HepG2 (cell line): ENCODE measurements at regions not wholly inside any gene's neighbourhood (a gene's known extent, or its start where the extent isn't known, plus 50 kb on each side); places are given as distances from the start of the nearest gene placed in this dataset.

Source experiments
- ATAC-seq: fragments of 200-7000 bp; cut with Tn5 transposase; 3 replicates; pipeline ENCODE4 v1.9.1; 2020; ENCODE audit warnings: mild to moderate bottlenecking, moderate library complexity
- BruUV-seq: library from RNA; stranded (reverse); fragments of 400-500 nt; replicated peaks from 2 replicates; lab custom pipeline; 2021; lab: Mats Ljungman, UMichigan
- CTCF ChIA-PET: fragments of 300-600 bp; formaldehyde crosslinking; extraction: SDS; loops from one replicate; lab custom pipeline; 2021; ENCODE audit warnings: low total read pairs, inconsistent platforms, low intra/inter-chr PET ratio; lab: Yijun Ruan, JAX
- POLR2A ChIA-PET: fragments of 350-600 bp; sonication (Branson Sonifier 250); formaldehyde crosslinking; loops from one replicate; lab custom pipeline; 2020; ENCODE audit warnings: antibody characterized with exemption, inconsistent platforms; lab: Yijun Ruan, JAX
- DNase-seq: peaks from one replicate; pipeline ENCODE4 v3.0.0-alpha.2; 2015; ENCODE audit warnings: low spot score
- FAIRE-seq: peaks from 3 replicates; lab custom pipeline; 2011; peaks lifted over from hg19 to GRCh38; lab: Jason Lieb, UNC
- H2AFZ ChIP-seq: one replicate; pipeline ENCODE4 v1.6.1; 2011; ENCODE audit warnings: low read length, inconsistent platforms
- H3K27ac ChIP-seq: fragments of 300-600 bp; 3 replicates; pipeline ENCODE4 v1.8.0; 2011; ENCODE audit warnings: mixed run types, mild to moderate bottlenecking, mixed read lengths, low read length, inconsistent platforms; ENCODE audit not compliant: insufficient read depth; ENCODE audit errors: extremely low read length
- H3K27me3 ChIP-seq, 2 experiments: fragments of 200-600 bp in 1 of 2; 2 replicates in 1 of 2; 3 replicates in 1 of 2; pipeline versions ENCODE4 v1.6.0 to v1.8.0; 2011; ENCODE audit warnings: low read length in 2 of 2, mild to moderate bottlenecking in 2 of 2, moderate library complexity in 2 of 2, inconsistent platforms in 1 of 2; ENCODE audit not compliant: insufficient read depth in 2 of 2, control insufficient read depth in 1 of 2
- H3K36me3 ChIP-seq, 2 experiments: fragments of 200-600 bp in 1 of 2; replicated peaks in 1 of 2; 2 replicates in 1 of 2; 3 replicates in 1 of 2; pipeline versions ENCODE4 v1.5.1 to v1.8.0; 2011; ENCODE audit warnings: low read length in 2 of 2, inconsistent platforms in 1 of 2; ENCODE audit not compliant: insufficient read depth in 2 of 2, control insufficient read depth in 1 of 2
- H3K4me1 ChIP-seq: 2 replicates; pipeline ENCODE4 v1.5.1; 2012; ENCODE audit warnings: low read length, inconsistent platforms; ENCODE audit not compliant: insufficient read depth
- H3K4me2 ChIP-seq: 2 replicates; pipeline ENCODE4 v1.6.0; 2011; ENCODE audit warnings: low read depth, low read length, inconsistent platforms
- H3K4me3 ChIP-seq, 3 experiments: fragments of 200-600 bp in 1 of 3; sonication (generic), shearing (Covaris generic) in 1 of 3; replicated peaks in 1 of 3; 2 replicates each; pipeline ENCODE4 v1.5.1; 2011 to 2016; ENCODE audit warnings: low read length in 3 of 3, inconsistent platforms in 2 of 3, low read depth in 2 of 3, mild to moderate bottlenecking in 2 of 3, control low read depth in 1 of 3, mixed read lengths in 1 of 3; ENCODE audit not compliant: insufficient read depth in 1 of 3
- H3K79me2 ChIP-seq: one replicate; pipeline ENCODE4 v1.6.1; 2011; ENCODE audit warnings: low read length, inconsistent platforms; ENCODE audit not compliant: insufficient read depth
- H3K9ac ChIP-seq: 2 replicates; pipeline ENCODE4 v1.6.0; 2011; ENCODE audit warnings: mild to moderate bottlenecking, low read depth, low read length, inconsistent platforms; ENCODE audit not compliant: insufficient read depth
- H3K9me3 ChIP-seq: 2 replicates; pipeline ENCODE4 v1.5.1; 2012; ENCODE audit warnings: mild to moderate bottlenecking, low read length
- H4K20me1 ChIP-seq: 2 replicates; pipeline ENCODE4 v1.6.0; 2011; ENCODE audit warnings: inconsistent platforms, mild to moderate bottlenecking, low read length, moderate library complexity; ENCODE audit not compliant: insufficient read depth
- CBX5 ChIP-seq: sonication (generic); formaldehyde crosslinking; IDR thresholded peaks from 2 replicates; pipeline ENCODE4 v1.4.0; 2020; ENCODE audit warnings: missing genetic modification reagents, borderline replicate concordance
- GFI1 ChIP-seq: sonication (generic); formaldehyde crosslinking; IDR thresholded peaks from 2 replicates; pipeline ENCODE4 v1.5.0; 2020; ENCODE audit warnings: missing genetic modification reagents, mild to moderate bottlenecking, borderline replicate concordance
- HMGXB4 ChIP-seq, 2 experiments: sonication (generic) in 1 of 2; formaldehyde crosslinking in 1 of 2; IDR thresholded peaks; 2 replicates each; pipeline versions ENCODE4 v1.4.0 to v1.6.1; 2018 to 2020; ENCODE audit warnings: missing genetic modification reagents in 2 of 2, borderline replicate concordance in 1 of 2, low read depth in 1 of 2, mild to moderate bottlenecking in 1 of 2, missing biosample characterization in 1 of 2
- HNRNPUL1 ChIP-seq: fragments of 200-400 bp; formaldehyde crosslinking; IDR thresholded peaks from 2 replicates; pipeline ENCODE4 v1.6.1; 2017; ENCODE audit warnings: low read depth, mild to moderate bottlenecking, low read length, moderate library complexity
- RBFOX2 ChIP-seq: fragments of 200-400 bp; formaldehyde crosslinking; IDR thresholded peaks from 2 replicates; pipeline ENCODE4 v1.6.1; 2017; ENCODE audit warnings: low read depth, mild to moderate bottlenecking, low read length
- SAP130 ChIP-seq: IDR thresholded peaks from 2 replicates; pipeline ENCODE4 v1.6.1; 2016; ENCODE audit warnings: low read depth
- TARDBP ChIP-seq: sonication (generic); formaldehyde crosslinking; IDR thresholded peaks from 2 replicates; pipeline ENCODE4 v1.8.0; 2022; ENCODE audit warnings: mild to moderate bottlenecking, missing genetic modification reagents
- TFDP2 ChIP-seq: sonication (generic); formaldehyde crosslinking; IDR thresholded peaks from 2 replicates; pipeline ENCODE4 v1.4.0; 2020; ENCODE audit warnings: missing genetic modification reagents
- THRA ChIP-seq: sonication (generic); formaldehyde crosslinking; IDR thresholded peaks from 2 replicates; pipeline ENCODE4 v1.4.0; 2020; ENCODE audit warnings: missing genetic modification reagents, borderline replicate concordance
- ZFP41 ChIP-seq: sonication (generic); formaldehyde crosslinking; IDR thresholded peaks from 2 replicates; pipeline ENCODE4 v1.4.0; 2020; ENCODE audit warnings: mild to moderate bottlenecking, missing genetic modification reagents, borderline replicate concordance
- ZNF564 ChIP-seq: sonication (generic); formaldehyde crosslinking; IDR thresholded peaks from 2 replicates; pipeline ENCODE4 v1.8.1; 2023; ENCODE audit warnings: mild to moderate bottlenecking, missing genetic modification reagents
- ZNF570 ChIP-seq: sonication (generic); formaldehyde crosslinking; IDR thresholded peaks from 2 replicates; pipeline ENCODE4 v1.4.0; 2020; ENCODE audit warnings: mild to moderate bottlenecking, missing genetic modification reagents, borderline replicate concordance
- ZNF704 ChIP-seq: sonication (generic); formaldehyde crosslinking; IDR thresholded peaks from 2 replicates; pipeline ENCODE4 v1.8.1; 2023; ENCODE audit warnings: mild to moderate bottlenecking, inconsistent platforms, moderate library complexity, missing genetic modification reagents, borderline replicate concordance
- WGBS: methylation state at CpG from one replicate; pipeline ENCODE4 v1.1.6; 2017; ENCODE audit warnings: low lambda C conversion rate; 5-methylcytosine and 5-hydroxymethylcytosine counted together
- in situ Hi-C: cut with HindIII; loops from 2 replicates; pipeline ENCODE4 v1.10.0; 2017; ENCODE audit warnings: low pct_unique_long_range_greater_than_20kb; ENCODE audit not compliant: extremely low pct_ligation_motif_present
- intact Hi-C: fragments of 100-400 bp; cut with micrococcal nuclease; formaldehyde crosslinking; loops from one replicate; pipeline ENCODE4 v1.10.0; 2022; ENCODE audit not compliant: unreplicated experiment

GRCh38 chr6:151721671-151722070, 85.8 kb upstream of the ESR1 start:
- ChIA-PET POLR2A (no interaction called here), CTCF (no interaction called here)
- no peak for TF ChIP-seq RBFOX2
- no peak for TF ChIP-seq SAP130 (CRISPR knock-in tag)
- TF ChIP-seq ZNF704 = no peak
- no peak for TF ChIP-seq CBX5 (CRISPR knock-in tag)
- no peak for TF ChIP-seq THRA (CRISPR knock-in tag)
- no peak for TF ChIP-seq GFI1 (CRISPR knock-in tag)
- no peak for TF ChIP-seq ZNF564 (CRISPR knock-in tag)
- no peak for TF ChIP-seq TFDP2 (CRISPR knock-in tag)
- no peak for TF ChIP-seq ZNF570
- TF ChIP-seq HNRNPUL1 = no peak
- no peak for TF ChIP-seq ZFP41 (CRISPR knock-in tag)
- no peak for TF ChIP-seq TARDBP (CRISPR knock-in tag)
- no peak for TF ChIP-seq HMGXB4 (CRISPR knock-in tag; IDR thresholded peaks at IDR 0.05; ENCODE audit: borderline replicate concordance in 1 of 2, low read depth in 1 of 2)
- no TSS peak for BruUV-seq
- Histone ChIP-seq H3K27ac (no peak overlapping the region), H3K79me2 (no peaks in the 10 kb centered on the region), H3K36me3 (no peaks in the 10 kb centered on the region), H3K4me3 (no peak overlapping the region), H3K4me1 (peaks cover 3% of the 10 kb centered on the region), H3K27me3 (peaks cover 0 to 2% of the 10 kb centered on the region in 2 experiments; a peak in 1 of 5 replicates), H3K9me3 (no peaks in the 10 kb centered on the region), H4K20me1 (no peaks in the 10 kb centered on the region), H3K4me2 (no peak overlapping the region), H3K9ac (no peak overlapping the region), H2AFZ (no peak overlapping the region)
- DNase-seq (no peak), FAIRE-seq (no peak), ATAC-seq (no peak)
- intact Hi-C loops (no loop called here), in situ Hi-C loops (no loop called here)
- 6% methylated on average over 1 of the region's 1 CpG for WGBS
